Astrocyte (in vitro differentiated cells and primary cell): ENCODE measurements at regions not wholly inside any gene's neighbourhood (a gene's known extent, or its start where the extent isn't known, plus 50 kb on each side); places are given as distances from the start of the nearest gene placed in this dataset.

ENCODE experiments used
- EZH2 ChIP-seq: IDR thresholded peaks from 2 replicates; pipeline ENCODE4 v1.6.1; 2012; ENCODE audit warnings: mild to moderate bottlenecking, low read length, inconsistent platforms; ENCODE audit not compliant: insufficient read depth
- TF ChIP-seq, protein P1 (sequence below): IDR thresholded peaks from 2 replicates; pipeline ENCODE4 v1.5.1; 2011; ENCODE audit warnings: low read depth, mild to moderate bottlenecking, inconsistent platforms, low read length, moderate library complexity; ENCODE audit not compliant: insufficient read depth

- TF ChIP-seq EZH2, result no peak
- TF ChIP-seq, protein P1, sequence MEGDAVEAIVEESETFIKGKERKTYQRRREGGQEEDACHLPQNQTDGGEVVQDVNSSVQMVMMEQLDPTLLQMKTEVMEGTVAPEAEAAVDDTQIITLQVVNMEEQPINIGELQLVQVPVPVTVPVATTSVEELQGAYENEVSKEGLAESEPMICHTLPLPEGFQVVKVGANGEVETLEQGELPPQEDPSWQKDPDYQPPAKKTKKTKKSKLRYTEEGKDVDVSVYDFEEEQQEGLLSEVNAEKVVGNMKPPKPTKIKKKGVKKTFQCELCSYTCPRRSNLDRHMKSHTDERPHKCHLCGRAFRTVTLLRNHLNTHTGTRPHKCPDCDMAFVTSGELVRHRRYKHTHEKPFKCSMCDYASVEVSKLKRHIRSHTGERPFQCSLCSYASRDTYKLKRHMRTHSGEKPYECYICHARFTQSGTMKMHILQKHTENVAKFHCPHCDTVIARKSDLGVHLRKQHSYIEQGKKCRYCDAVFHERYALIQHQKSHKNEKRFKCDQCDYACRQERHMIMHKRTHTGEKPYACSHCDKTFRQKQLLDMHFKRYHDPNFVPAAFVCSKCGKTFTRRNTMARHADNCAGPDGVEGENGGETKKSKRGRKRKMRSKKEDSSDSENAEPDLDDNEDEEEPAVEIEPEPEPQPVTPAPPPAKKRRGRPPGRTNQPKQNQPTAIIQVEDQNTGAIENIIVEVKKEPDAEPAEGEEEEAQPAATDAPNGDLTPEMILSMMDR, result no peak
Observed at GRCh38 chr18:42334931-42335330, 379.9 kb downstream of the PIK3C3 start.
